Colonic mucosa (tissue), 4 donors: ENCODE measurements at regions not wholly inside any gene's neighbourhood (a gene's known extent, or its start where the extent isn't known, plus 50 kb on each side); places are given as distances from the start of the nearest gene placed in this dataset.

Source experiments
- DNase-seq: peaks from one replicate; pipeline ENCODE4 v3.0.0-alpha.2; 2020
- H3K27ac ChIP-seq: fragments of 200-600 bp; one replicate; pipeline ENCODE4 v1.8.0; 2021
- H3K27me3 ChIP-seq: fragments of 200-600 bp; one replicate; pipeline ENCODE4 v1.8.0; 2021
- H3K36me3 ChIP-seq: fragments of 200-600 bp; one replicate; pipeline ENCODE4 v1.8.0; 2021
- H3K4me1 ChIP-seq: fragments of 200-600 bp; one replicate; pipeline ENCODE4 v1.8.0; 2021; ENCODE audit warnings: mild to moderate bottlenecking
- H3K4me3 ChIP-seq: fragments of 200-600 bp; one replicate; pipeline ENCODE4 v1.8.0; 2021
- H3K9ac ChIP-seq, 2 donors: one replicate each; pipeline ENCODE4 v1.7.0; 2013; ENCODE audit warnings: control low read depth in 2 of 2, low read depth in 2 of 2, low read length in 2 of 2
- H3K9me3 ChIP-seq: fragments of 200-600 bp; one replicate; pipeline ENCODE4 v1.8.0; 2021
- CTCF ChIP-seq: fragments of 200-600 bp; IDR thresholded peaks from one replicate; pipeline ENCODE4 v1.8.0; 2022; ENCODE audit warnings: antibody characterized with exemption, mild to moderate bottlenecking
- intact Hi-C: fragments of 100-400 bp; cut with DNase I; formaldehyde crosslinking; loops from one replicate; pipeline ENCODE4 v1.14.1; 2022
- donor health status: healthy.
- donor health status: DM: no; HTN: no; CAD: no.
- donor health status: DM: no; HTN: no; CAD: no.

- no peak for DNase-seq
- no peak overlapping the region for H3K9ac ChIP-seq
- H3K27me3 ChIP-seq: no peaks in the 10 kb centered on the region
- intact Hi-C loops: no loop called here
- H3K36me3 ChIP-seq: no peaks in the 10 kb centered on the region
- H3K4me3 ChIP-seq: no peak overlapping the region
- TF ChIP-seq CTCF: no peak
- H3K9me3 ChIP-seq: no peaks in the 10 kb centered on the region
- H3K4me1 ChIP-seq: no peaks in the 10 kb centered on the region
- H3K27ac ChIP-seq: no peak overlapping the region
These were observed 307.7 kb downstream of the JRKL start for GRCh38 chr11:96697466-96697865.

- Histone ChIP-seq H3K9ac (no peak overlapping the region), H3K27me3 (no peaks in the 10 kb centered on the region), H3K27ac (no peak overlapping the region), H3K4me3 (no peak overlapping the region), H3K4me1 (no peaks in the 10 kb centered on the region), H3K36me3 (no peaks in the 10 kb centered on the region), H3K9me3 (no peaks in the 10 kb centered on the region)
- no peak for DNase-seq
- no peak for TF ChIP-seq CTCF
- intact Hi-C loops: no loop called here
These were observed 315.0 kb downstream of the JRKL start for GRCh38 chr11:96704847-96705246.

GRCh38 chr11:96706761-96707160, 316.9 kb downstream of the JRKL start:
- Histone ChIP-seq H3K27me3 (no peaks in the 10 kb centered on the region), H3K4me3 (no peak overlapping the region), H3K9ac (no peak overlapping the region), H3K4me1 (no peaks in the 10 kb centered on the region), H3K9me3 (no peaks in the 10 kb centered on the region), H3K27ac (no peak overlapping the region), H3K36me3 (no peaks in the 10 kb centered on the region)
- intact Hi-C loops: no loop called here
- DNase-seq: peak; percentile 18
- no peak for TF ChIP-seq CTCF

GRCh38 chr11:96707273-96707672, 317.5 kb downstream of the JRKL start:
- no peak for TF ChIP-seq CTCF
- no peaks in the 10 kb centered on the region for H3K36me3 ChIP-seq
- H3K9me3 ChIP-seq: no peaks in the 10 kb centered on the region
- intact Hi-C loops: no loop called here
- no peak overlapping the region for H3K4me3 ChIP-seq
- H3K27me3 ChIP-seq: no peaks in the 10 kb centered on the region
- no peak overlapping the region for H3K27ac ChIP-seq
- no peak overlapping the region for H3K9ac ChIP-seq
- H3K4me1 ChIP-seq: no peaks in the 10 kb centered on the region
- DNase-seq: no peak

GRCh38 chr11:96708219-96708878, 318.5 kb downstream of the JRKL start:
- no peaks in the 10 kb centered on the region for H3K36me3 ChIP-seq
- H3K27me3 ChIP-seq: no peaks in the 10 kb centered on the region
- H3K9ac ChIP-seq: no peak overlapping the region
- H3K4me3 ChIP-seq: no peak overlapping the region
- H3K4me1 ChIP-seq: no peaks in the 10 kb centered on the region
- intact Hi-C loops: no loop called here
- no peak for DNase-seq
- no peak for TF ChIP-seq CTCF
- H3K27ac ChIP-seq: no peak overlapping the region
- no peaks in the 10 kb centered on the region for H3K9me3 ChIP-seq
